GM21515 (cell line): ENCODE measurements at regions not wholly inside any gene's neighbourhood (a gene's known extent, or its start where the extent isn't known, plus 50 kb on each side); places are given as distances from the start of the nearest gene placed in this dataset.

Source experiments
- ATAC-seq: cut with Tn5 transposase; IDR thresholded peaks from one replicate; pipeline ENCODE4 v1.9.1; 2021; ENCODE audit not compliant: unreplicated experiment

DNA sequence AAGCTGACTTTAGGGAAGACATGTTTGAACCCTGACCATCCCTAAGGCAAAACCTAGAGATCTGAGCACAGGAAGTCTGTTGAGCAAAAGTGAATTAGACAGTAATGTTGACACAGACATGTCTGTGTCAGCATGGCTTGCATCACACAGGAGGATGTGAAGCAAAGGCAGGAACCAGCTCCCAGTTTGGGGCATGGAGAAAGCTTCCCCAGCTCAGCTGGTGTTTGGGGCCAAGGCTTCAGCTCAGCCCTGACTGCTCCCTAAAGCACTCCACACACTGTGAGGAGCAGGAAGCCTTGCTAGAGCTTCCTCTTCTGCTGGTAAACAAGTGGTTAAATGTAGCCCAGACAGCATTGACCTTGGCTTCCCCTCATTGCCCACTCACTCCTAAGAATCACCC is 153.8 kb upstream of the UBL3 start:
- ATAC-seq = no peak

DNA sequence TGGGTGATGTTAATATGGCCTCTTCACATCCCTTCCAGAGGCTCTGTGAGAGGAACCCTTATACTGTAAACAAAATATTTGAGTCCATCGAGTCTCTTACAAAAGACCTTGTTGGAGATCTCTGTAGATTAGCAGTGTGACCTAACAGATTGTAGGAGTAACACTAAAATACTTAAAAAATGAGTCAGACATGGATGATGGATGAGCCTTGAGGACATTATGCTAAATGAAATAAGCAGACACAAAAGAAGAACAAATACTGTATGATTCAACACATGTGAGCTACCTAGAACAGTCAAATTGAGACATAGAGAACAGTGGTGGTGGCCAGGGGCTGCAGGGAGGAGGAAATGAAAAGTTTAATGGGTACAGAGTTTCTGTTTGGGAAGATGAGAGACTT is 152.2 kb upstream of the UBL3 start:
- ATAC-seq = no peak

DNA sequence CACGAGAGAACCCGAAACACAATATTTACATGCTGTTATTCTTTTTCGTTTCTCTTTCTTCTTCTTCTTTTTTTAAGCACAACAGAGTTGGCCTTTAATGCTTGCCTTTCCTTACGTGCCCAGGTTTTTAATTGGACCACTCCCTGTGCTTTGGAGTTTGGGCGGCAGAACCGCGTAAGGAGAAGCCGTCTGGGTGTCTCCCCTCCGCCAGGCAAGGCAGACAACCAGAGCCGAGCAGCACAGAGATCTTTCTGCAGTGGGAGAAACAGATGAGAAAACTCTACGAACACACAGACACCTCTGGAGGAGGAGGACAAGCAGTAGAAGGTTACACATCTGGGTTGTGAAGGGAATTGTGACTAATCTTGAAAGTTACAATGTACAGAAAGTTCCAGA is 150.0 kb upstream of the UBL3 start:
- ATAC-seq = no peak

DNA sequence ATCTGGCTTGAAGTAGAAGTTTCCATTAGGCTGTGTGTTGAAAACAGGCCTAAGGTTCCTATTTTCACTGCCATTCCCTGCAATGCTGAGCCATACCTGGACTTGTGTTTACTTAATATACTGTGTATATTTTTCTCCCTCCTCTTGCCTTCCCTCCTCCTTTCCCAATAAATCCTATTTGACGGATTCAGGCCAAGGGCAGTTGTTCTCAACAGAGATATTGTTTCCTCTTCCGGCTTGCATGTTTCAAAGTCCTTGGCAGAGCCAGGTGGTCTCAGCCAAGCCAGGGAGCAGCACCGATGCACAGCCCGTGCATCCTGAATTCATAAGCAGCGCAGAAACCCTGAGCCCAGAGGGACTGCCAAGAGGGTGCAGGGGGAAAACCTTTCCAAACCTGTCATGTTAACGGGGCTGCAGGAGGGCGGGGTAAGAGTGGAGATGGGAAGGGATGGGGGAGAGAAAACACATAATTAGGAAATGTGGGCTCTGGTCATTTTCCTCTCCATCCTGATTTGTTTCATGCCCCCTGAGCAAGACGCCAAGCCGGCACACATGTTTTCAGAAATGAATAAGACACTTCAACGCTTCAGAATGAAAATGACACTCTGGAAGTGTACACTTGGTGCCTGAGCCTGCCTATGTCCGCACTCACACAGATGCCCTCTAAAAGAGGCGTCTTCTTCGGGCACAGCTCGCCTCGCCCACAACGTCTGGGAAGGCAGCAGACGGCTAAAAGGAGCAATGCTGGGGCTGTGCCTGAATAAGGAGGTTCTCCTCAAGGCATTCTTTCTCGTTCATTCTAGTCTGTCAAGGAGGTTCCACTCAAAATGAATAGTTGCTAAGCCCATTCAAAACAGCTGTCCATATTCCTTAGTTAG is 149.3 kb upstream of the UBL3 start:
- no peak for ATAC-seq

DNA sequence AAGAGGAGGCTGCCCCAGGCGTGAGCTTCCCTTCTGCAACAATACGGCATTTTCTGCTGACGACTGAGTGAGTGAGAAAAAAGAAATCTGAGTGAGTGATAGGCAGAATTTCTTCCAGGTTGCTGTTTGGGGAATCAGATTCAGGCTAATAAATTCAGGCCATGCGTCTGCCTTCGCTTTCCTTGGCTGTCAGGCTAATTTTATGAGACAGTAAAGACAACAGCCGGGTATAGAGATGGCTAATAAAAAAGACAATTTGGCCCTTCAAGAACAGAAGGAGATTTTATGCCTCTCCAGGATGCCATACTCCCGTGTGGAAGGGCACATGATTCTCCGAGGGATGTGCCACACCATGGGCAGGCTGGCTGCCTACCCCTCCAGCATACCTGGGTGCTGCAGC is 145.9 kb upstream of the UBL3 start:
- ATAC-seq = no peak

DNA sequence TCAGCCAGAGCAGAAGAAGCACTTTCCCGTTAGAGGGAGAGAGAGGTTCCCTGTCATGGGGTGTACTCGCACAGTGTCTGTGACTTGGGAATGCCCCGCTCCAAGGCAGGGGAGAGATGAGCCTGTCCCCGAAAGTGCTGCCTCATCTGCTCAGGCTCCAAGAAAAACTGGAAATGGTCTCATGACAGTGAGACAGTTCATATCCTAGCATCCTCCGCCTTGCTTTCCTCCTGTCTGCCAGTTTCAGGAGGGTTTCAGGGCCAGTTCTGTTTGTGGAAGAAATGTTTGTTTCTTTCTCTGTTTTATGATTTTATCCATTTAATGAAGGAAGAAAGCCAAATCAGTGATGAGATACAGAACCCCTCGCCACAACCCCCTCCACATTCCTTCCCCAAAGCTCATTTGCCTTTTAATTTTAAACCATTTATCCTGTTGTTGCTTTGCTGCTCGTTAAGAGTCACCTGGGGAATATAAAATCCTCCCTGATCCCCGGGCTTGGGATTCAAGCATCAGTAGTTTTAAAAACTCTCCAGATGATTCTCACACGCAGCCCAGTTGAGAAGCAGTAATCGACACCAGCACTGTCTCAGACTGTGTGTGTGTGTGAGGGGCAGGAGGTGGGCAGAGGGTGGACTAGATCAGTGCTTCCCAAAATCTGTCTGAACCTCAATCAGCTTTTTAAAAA is 144.6 kb upstream of the UBL3 start:
- no peak for ATAC-seq

DNA sequence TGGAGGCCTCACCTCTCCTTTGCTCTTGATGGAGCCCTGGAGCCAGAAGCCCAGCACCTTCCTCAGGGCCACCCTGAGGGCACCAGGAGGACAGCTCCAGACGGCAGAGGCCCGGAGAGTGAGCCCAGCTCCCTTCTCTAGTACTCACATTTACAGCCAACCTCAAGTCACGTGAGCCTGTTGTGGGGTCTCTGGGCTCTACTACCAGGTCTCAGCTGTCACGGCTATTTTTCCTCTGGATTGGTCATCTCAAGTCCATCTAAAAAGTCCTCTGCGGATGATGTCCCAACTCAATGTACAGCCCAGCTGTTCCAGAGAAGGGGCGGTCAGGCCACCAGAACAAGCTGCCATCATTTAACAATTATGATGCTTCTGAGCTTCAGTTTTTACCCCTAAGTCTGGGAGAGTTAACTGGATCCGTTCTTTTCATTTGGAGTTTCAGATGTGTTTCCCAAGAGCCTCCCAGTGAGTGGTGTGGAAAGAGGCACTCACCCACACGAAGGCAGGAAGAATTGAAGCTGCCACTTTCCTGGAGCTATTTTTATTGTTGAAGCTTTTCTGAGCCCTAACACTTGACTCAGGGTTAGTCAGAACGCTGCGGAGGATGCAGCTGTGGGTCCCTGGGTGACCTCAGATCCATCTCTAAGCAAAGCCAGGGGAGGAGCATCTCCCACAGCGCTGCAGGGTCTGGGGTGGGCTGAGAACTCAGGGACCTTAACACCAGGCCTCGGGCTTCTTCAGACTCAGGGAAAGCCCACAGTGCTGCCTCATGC is 143.5 kb upstream of the UBL3 start:
- no peak for ATAC-seq

DNA sequence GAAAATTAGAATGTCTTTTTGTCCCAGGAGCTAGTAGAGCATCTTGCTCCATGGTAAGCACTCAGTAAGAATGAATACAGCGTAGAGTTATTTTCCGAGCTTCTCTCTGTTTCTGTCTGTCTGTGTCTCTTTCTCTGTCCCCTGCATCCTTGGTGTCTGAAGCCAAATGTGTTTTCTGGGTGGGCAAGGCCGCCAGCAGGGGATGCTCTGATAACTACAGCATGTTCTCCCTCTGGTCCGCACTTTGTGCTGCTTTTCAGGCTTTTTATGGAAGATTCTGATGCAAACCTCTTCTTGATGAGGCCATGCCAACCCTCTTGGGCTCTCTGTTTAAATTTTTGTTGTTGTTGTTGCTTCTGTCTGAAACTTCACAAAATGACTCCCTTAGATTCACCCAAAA is 142.8 kb upstream of the UBL3 start:
- ATAC-seq = no peak

DNA sequence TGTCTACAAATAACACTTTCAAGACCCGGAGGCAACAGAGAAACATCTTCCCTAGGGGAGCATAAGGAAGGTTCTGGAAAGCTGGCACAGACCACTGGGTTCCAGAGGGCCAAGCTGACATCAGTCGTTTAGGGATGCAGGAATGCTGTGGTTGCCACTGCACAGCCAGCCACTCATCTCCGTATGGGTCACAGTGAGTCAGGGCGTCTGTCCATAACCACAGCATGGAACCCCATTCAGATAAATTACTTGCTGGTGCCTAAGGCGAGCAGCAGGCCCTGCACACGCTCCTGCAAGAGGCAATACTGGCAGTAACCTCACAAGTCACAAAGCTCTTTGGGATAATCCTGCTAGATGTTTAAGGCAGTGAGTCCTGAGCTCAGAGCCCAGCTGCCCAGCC is 140.9 kb upstream of the UBL3 start:
- ATAC-seq = no peak

DNA sequence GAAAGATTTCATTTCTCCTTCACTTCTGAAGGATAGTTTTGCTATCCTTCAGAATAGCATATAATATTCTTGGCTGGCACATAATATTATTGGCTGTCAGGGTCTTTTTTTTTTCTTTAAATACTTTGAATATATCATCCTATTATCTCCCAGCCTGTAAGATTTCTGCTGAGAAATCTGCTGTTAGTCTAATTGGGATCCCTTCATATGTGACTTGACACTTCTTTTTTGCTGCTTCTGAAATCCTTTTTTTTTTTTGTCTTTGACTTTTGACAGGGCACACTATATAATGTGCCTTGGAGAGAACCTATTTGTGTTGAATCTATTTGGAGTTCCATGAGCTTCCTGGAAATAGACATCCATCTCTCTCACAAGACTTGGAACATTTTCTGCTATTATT is 136.9 kb upstream of the UBL3 start:
- no peak for ATAC-seq

DNA sequence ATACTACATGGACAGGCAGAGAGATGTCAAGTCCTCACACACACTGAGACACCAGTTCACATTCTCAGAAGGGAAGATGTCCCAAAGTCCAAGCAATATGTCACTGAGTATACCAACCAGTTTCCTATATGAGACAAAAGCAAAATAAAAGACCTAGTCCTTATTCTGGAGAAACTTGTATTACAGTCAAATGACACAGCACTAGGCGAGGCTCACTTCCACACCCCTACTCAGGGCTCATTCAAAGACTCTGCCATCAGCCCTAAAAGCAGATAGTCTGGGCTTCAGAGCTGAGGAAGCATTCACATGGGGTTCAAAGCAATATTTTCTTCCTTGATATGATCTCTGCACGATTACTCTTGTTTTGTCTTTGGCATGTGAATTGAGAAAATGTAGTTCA is 129.9 kb upstream of the UBL3 start:
- ATAC-seq = no peak

DNA sequence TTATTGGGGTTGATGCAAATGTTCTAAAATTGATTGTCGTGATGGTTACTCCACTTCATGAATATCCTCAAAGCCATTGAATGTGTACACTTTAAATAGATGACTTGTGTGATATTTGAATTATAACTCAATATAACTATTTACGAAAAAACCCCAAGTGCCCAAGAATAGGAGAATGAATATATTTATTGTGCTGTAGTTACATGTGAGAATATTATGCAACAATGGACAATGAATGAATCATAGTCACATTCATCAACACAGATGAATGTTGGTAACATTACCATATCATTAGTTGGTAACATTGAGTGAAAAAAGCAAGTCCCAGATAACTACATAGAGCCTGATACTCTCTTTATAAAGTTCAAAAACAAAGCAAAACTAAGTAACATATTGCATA is 127.8 kb upstream of the UBL3 start:
- ATAC-seq = no peak

DNA sequence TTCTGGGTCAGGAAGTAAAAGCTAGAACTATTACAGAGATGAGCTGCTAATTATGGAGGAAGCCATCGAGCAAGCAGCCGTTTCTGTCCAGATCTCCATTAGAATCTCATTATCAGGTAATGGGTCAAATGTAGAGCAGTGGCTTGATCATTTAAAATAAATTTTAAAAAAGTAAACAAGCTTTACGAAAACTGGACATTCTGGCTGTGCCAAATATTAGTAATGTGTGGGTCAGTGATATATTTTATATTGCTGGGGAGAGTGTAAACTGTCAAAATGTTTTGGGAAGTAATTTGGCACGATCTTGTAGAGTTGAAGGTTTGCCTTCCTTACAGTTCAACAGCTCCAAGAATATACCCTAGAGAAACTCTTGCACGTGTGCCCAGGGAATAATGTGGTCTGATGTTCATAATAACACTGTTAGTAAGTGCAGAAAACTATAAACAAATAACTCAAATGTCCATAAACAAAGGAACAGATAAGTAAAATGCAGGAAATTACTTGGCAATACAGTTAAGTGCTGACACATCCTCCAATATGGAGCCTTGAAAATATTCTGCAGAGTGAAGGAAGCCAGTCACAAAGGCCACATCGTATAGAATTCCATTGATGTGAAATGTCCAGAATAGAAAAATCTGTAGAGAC is 127.2 kb upstream of the UBL3 start:
- ATAC-seq = no peak

DNA sequence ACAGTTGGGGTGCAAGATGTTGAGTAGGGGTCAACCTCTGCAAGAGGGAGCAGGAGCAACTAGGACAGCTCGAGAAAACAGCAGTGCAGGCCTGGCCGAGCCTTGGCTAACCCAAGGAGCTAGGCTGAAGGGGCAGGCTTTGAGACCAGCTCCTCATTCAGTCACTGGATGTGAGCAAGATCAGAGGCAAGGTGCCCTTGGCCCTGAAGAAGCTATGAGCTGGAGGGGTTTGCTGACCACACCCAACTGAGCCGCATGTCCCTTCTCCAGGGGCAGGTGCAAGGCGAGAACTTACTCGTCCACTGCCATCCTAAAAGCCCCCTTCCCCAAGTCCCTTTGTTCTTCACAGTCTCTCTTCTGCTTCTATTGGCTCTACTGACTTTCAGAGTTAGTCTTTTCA is 126.1 kb upstream of the UBL3 start:
- ATAC-seq = no peak

DNA sequence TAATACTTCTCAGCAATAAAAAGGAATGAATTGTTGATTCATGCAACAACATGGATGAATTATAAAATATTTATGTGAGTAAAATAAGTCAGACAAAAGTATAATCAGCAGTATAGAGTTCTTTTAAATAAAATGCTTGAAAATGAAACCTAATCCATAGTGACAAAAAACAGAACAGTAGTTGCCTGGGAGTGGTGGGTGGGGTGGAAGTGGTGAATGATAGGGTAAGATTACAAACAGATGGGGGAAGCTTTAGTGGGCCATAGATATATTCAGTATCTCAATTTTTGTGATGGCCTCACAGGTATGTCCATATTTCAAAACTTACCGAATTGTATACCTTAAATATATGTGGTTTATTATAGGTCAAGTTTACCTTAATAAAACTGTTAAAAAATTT is 124.9 kb upstream of the UBL3 start:
- no peak for ATAC-seq

DNA sequence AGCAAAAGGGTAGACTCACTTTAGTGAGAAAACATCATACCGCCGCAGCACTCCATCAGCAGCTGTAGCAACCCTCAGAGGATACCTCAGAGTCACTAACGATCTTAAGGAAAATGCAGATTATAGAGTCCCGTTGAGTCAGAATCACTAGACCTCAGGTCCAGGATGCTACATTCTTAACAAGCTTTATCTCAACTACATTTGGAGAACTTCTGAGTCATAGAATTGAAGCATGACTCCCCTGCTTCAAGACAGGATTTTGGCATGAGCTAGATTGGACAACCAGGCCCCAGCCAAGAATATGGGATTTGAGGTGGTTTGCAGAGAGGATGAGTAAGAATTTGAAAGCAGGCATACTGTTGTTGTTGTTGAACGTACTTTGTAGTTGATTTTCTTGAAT is 118.9 kb upstream of the UBL3 start:
- ATAC-seq = no peak

DNA sequence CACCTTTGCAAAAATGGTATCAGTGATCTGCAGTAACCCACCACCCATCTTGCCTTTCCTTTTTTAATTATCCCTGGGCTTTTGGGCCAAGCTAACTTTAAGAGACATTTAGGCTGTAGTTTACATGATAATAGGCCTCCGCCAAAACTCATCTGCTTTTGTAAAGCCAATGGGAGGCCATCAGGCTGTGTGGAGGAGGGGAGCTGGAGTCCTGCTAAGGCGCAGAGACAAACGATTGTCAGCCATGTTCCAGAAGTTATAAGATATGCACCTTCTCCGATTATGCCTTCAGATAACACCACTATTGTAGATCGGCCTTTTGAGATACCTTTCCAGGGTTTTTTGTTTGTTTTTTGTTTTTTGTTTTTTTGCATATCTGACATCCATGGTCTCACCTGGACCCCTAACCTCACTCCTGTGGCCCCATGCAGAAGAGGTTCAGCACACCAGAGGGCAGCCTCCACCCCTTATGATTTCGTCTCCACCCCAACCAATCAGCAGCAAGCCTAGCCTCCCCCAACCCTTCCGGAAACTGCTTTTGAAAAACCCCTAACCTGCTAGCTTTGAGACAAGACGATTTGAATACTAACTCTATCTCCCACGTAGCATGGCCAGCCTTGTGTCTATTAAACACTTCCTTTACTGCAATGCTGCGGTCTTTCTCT is 113.9 kb upstream of the UBL3 start:
- ATAC-seq = no peak

DNA sequence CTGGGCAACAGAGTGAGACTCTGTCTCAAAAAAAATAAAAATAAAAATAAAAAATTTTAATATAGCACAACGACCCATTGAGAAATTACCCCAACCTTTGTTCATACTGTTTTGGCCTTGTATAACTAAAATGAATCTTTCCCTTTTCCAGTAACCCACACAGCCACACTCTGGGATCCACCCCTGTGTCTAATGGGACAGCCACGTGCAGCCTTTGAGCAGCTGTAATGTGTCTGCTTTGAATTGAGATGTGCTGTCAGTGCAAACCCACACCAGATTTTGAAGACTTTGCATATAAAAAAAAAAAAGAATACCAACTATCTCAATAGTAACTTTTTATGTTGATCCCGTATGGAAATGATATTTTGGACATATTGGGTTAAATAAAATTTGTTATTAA is 112.7 kb upstream of the UBL3 start:
- no peak for ATAC-seq

DNA sequence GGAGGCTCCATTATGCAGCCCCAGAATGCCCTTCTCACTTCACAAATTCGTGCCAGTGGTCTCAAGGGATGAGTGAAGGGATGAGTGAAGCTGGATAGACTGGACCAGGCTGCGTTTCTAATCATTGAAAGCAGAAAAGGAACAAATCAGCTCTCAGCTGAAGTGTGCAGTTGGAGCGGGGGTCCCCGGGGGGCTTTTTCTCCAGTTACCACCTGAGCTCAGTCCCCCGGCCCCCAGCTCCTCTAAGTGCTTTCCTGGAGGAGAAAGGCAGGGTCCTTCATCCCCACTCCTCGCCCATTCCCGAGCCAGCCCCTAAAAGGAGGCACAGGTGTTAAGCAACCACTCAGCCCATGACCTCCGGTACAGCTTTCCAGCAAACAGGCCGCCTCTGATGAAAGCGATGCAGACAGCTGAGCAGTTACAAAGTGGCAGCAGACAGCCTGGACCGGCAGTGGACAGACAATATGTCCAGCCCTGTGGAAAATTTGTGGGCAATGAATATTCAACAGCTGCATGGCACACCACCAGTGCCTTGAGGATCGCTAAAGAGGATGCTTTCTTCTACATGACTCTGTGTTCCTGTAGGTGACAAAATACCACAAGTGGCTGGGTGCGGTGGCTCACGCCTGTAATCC is 110.7 kb upstream of the UBL3 start:
- ATAC-seq = no peak

DNA sequence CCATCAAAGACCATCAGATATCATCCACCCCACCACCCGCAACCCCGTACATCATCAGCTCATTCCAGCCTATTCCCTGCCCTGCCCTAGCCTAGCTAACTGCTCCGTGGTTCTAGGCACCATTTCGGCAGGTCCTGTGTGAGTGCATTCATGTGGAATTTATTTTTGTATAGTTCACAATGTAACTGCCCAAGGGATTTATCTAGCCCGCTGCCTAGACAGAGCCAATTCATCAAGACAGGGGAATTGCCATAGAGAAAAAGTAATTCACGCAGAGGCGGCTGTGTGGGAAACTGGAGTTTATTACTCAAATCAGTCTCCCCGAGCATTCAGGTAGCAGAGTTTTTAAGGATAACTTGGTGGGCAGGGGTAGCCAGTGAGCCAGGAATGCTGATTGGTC is 109.2 kb upstream of the UBL3 start:
- no peak for ATAC-seq
